ENCODE measurements at regions not wholly inside any gene's neighbourhood (a gene's known extent, or its start where the extent isn't known, plus 50 kb on each side); places are given as distances from the start of the nearest gene placed in this dataset.

DNA sequence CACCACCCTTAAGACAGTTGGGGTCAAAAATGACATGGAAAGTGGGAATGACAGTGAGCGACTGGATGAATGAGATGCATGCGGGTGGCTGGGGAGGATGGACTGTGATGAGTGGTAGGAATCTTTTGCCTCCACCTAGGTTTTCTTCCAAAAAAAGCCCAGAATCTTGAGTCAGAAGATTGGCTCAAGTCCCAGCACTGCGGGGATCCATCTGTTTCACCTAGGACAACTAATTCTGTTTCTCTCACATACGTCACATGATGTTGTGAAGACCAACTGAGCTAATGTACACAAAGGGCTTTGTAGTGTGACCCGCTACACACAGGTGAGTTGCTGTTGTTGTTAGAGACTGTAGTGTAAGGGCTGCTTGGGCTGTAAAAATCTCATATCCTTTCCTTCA is 58.5 kb upstream of the SLC35B4 start:
- no peak overlapping the region for H3K14ac ChIP-seq (replicated peaks; ENCODE audit: low read depth, low read length)
- H2AK9ac ChIP-seq (replicated peaks; ENCODE audit: low read depth, low read length, poor library complexity), result no peak overlapping the region
- in situ Hi-C loops (cut with MboI; ENCODE audit: low sequenced_read_pairs) (no loop called here), dilution Hi-C loops (cut with HindIII; ENCODE audit: low sequenced_read_pairs, unreplicated experiment) (no loop called here), intact Hi-C loops (cut with micrococcal nuclease) (loop anchor here (5.0 kb wide), 1 partner anchor 212 kb away; no protein-coding TSS in a partner anchor)
- no peak overlapping the region for H2BK20ac ChIP-seq (ENCODE audit: low read depth, low read length)
- no peak overlapping the region for H2BK15ac ChIP-seq (ENCODE audit: low read depth, low read length)
- H3K18ac ChIP-seq (ENCODE audit: low read depth, low read length), result no peak overlapping the region
- H3K79me1 ChIP-seq (ENCODE audit: low read depth in 1 of 2, low read length in 2 of 2), result no peaks in the 10 kb centered on the region
- POLR2A ChIA-PET (ENCODE audit: unreplicated experiment), result no interaction called here
- no peak overlapping the region for H3K27ac ChIP-seq (ENCODE audit: insufficient read depth, low read length)
- H3K4me1 ChIP-seq (ENCODE audit: control insufficient read depth, insufficient read depth, low read length), result no peaks in the 10 kb centered on the region
- no TSS peak for BruUV-seq (replicated peaks)
- H3K23ac ChIP-seq (ENCODE audit: low read depth, low read length), result no peak overlapping the region
- H3K56ac ChIP-seq (ENCODE audit: extremely low read depth, insufficient read depth, low read length), result no peak overlapping the region
- H3K4ac ChIP-seq (ENCODE audit: low read depth, low read length), result no peak overlapping the region
- no peaks in the 10 kb centered on the region for H3K9me1 ChIP-seq (ENCODE audit: insufficient read depth, low read length)
- no peak overlapping the region for H3K4me3 ChIP-seq (ENCODE audit: insufficient read depth, low read depth, low read length)
- ATAC-seq (ENCODE audit: low read depth), result no peak
- H3K9me3 ChIP-seq (ENCODE audit: control insufficient read depth, insufficient read depth, low read length), result no peaks in the 10 kb centered on the region
- H3K36me3 ChIP-seq (ENCODE audit: control insufficient read depth, insufficient read depth, low read length), result no peaks in the 10 kb centered on the region
- H4K20me1 ChIP-seq (ENCODE audit: insufficient read depth, low read length), result no peaks in the 10 kb centered on the region
- peaks cover 1% of the 10 kb centered on the region for H3K27me3 ChIP-seq (ENCODE audit: control insufficient read depth, insufficient read depth, low read length)
- H2BK5ac ChIP-seq (ENCODE audit: low read depth, low read length, poor library complexity, severe bottlenecking), result no peak overlapping the region
- no peak overlapping the region for H2BK120ac ChIP-seq (ENCODE audit: low read depth, low read length)
- H4K8ac ChIP-seq (ENCODE audit: low read depth in 2 of 2, low read length in 2 of 2), result no peak overlapping the region
- no peak overlapping the region for H2AK5ac ChIP-seq (ENCODE audit: low read depth, low read length)
- H3K4me2 ChIP-seq (ENCODE audit: low read depth, low read length), result no peak overlapping the region
- 63% methylated on average over 1 of the region's 5 CpGs; no CpG with 5 or more reads in 1 of the 2 experiments for WGBS, 2 experiments (ENCODE audit: extremely low coverage in 2 of 2, insufficient read length in 1 of 2)
- DNase-seq, result no peak
- CTCF ChIA-PET, result no interaction called here
- no peak overlapping the region for H2AFZ ChIP-seq (replicated peaks; ENCODE audit: low read length, poor library complexity)
- no peak overlapping the region for H3K9ac ChIP-seq (ENCODE audit: low read depth, low read length)
- H4K91ac ChIP-seq (ENCODE audit: insufficient read depth, low read depth, low read length), result no peak overlapping the region
- H4K5ac ChIP-seq (ENCODE audit: low read depth, low read length), result no peak overlapping the region
- TF ChIP-seq, protein P1, sequence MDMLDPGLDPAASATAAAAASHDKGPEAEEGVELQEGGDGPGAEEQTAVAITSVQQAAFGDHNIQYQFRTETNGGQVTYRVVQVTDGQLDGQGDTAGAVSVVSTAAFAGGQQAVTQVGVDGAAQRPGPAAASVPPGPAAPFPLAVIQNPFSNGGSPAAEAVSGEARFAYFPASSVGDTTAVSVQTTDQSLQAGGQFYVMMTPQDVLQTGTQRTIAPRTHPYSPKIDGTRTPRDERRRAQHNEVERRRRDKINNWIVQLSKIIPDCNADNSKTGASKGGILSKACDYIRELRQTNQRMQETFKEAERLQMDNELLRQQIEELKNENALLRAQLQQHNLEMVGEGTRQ (IDR thresholded peaks at IDR 0.05; ENCODE audit: low read depth, low read length), result no peak
- TF ChIP-seq MXI1 (IDR thresholded peaks at IDR 0.05; ENCODE audit: borderline replicate concordance, low read depth, low read length) (no peak), BHLHE40 (IDR thresholded peaks at IDR 0.05; ENCODE audit: low read depth, low read length) (no peak), NFE2L2 (IDR thresholded peaks at IDR 0.05; ENCODE audit: low read depth, low read length) (no peak), CEBPB (IDR thresholded peaks at IDR 0.05; ENCODE audit: low read depth, low read length) (no peak), MAZ (IDR thresholded peaks at IDR 0.05; ENCODE audit: borderline replicate concordance, low read depth, low read length) (no peak), SMC3 (IDR thresholded peaks at IDR 0.05; ENCODE audit: low read depth, low read length) (no peak), RAD21 (IDR thresholded peaks at IDR 0.05; ENCODE audit: low read length) (no peak), CHD1 (IDR thresholded peaks at IDR 0.05; ENCODE audit: low read depth, low read length) (no peak), MAFK (IDR thresholded peaks at IDR 0.05; ENCODE audit: low read depth, low read length) (no peak), RFX5 (IDR thresholded peaks at IDR 0.05; ENCODE audit: low read depth, low read length) (no peak), RCOR1 (IDR thresholded peaks at IDR 0.05; ENCODE audit: insufficient replicate concordance, low read length) (no peak)
- TF ChIP-seq, protein P2, sequence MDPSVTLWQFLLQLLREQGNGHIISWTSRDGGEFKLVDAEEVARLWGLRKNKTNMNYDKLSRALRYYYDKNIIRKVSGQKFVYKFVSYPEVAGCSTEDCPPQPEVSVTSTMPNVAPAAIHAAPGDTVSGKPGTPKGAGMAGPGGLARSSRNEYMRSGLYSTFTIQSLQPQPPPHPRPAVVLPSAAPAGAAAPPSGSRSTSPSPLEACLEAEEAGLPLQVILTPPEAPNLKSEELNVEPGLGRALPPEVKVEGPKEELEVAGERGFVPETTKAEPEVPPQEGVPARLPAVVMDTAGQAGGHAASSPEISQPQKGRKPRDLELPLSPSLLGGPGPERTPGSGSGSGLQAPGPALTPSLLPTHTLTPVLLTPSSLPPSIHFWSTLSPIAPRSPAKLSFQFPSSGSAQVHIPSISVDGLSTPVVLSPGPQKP (IDR thresholded peaks at IDR 0.05; ENCODE audit: borderline replicate concordance, low read depth, low read length), result no peak
- TF ChIP-seq, protein P3, sequence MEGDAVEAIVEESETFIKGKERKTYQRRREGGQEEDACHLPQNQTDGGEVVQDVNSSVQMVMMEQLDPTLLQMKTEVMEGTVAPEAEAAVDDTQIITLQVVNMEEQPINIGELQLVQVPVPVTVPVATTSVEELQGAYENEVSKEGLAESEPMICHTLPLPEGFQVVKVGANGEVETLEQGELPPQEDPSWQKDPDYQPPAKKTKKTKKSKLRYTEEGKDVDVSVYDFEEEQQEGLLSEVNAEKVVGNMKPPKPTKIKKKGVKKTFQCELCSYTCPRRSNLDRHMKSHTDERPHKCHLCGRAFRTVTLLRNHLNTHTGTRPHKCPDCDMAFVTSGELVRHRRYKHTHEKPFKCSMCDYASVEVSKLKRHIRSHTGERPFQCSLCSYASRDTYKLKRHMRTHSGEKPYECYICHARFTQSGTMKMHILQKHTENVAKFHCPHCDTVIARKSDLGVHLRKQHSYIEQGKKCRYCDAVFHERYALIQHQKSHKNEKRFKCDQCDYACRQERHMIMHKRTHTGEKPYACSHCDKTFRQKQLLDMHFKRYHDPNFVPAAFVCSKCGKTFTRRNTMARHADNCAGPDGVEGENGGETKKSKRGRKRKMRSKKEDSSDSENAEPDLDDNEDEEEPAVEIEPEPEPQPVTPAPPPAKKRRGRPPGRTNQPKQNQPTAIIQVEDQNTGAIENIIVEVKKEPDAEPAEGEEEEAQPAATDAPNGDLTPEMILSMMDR (conservative IDR thresholded peaks at IDR 0.05; ENCODE audit: low read depth, low read length), result no peak
